GM19351 (cell line): ENCODE measurements at regions not wholly inside any gene's neighbourhood (a gene's known extent, or its start where the extent isn't known, plus 50 kb on each side); places are given as distances from the start of the nearest gene placed in this dataset.

Source experiments
- ATAC-seq: cut with Tn5 transposase; IDR thresholded peaks from one replicate; pipeline ENCODE4 v1.9.1; 2021; ENCODE audit warnings: mild to moderate bottlenecking, moderate library complexity; ENCODE audit not compliant: unreplicated experiment

GRCh38 chr6:100184473-100184872 lies 190.4 kb upstream of the MCHR2 start:
- no peak for ATAC-seq

- no peak for ATAC-seq
Measured at GRCh38 chr6:100182313-100182712, 188.3 kb upstream of the MCHR2 start.

GRCh38 chr6:100181309-100181708 lies 187.3 kb upstream of the MCHR2 start:
- ATAC-seq: no peak

GRCh38 chr6:100179576-100179975 lies 185.6 kb upstream of the MCHR2 start:
- no peak for ATAC-seq

GRCh38 chr6:100177956-100178355 lies 183.9 kb upstream of the MCHR2 start:
- no peak for ATAC-seq

- no peak for ATAC-seq
Measured at GRCh38 chr6:100176951-100177710, 183.1 kb upstream of the MCHR2 start.

GRCh38 chr6:100176311-100176950 lies 182.4 kb upstream of the MCHR2 start:
- ATAC-seq: peak; percentile 38

- no peak for ATAC-seq
Measured at GRCh38 chr6:100175814-100176310, 181.8 kb upstream of the MCHR2 start.

GRCh38 chr6:100173211-100173610 lies 179.2 kb upstream of the MCHR2 start:
- ATAC-seq: no peak

GRCh38 chr6:100172322-100172713 lies 178.3 kb upstream of the MCHR2 start:
- no peak for ATAC-seq

GRCh38 chr6:100171533-100172321 lies 177.7 kb upstream of the MCHR2 start:
- peak; percentile 83 for ATAC-seq

- no peak for ATAC-seq
Measured at GRCh38 chr6:100168148-100168547, 174.1 kb upstream of the MCHR2 start.

GRCh38 chr6:100167585-100167984 lies 173.6 kb upstream of the MCHR2 start:
- no peak for ATAC-seq

GRCh38 chr6:100166956-100167355 lies 172.9 kb upstream of the MCHR2 start:
- no peak for ATAC-seq

- no peak for ATAC-seq
Measured at GRCh38 chr6:100165442-100165841, 171.4 kb upstream of the MCHR2 start.

- no peak for ATAC-seq
Measured at GRCh38 chr6:100163035-100163434, 169.0 kb upstream of the MCHR2 start.

- no peak for ATAC-seq
Measured at GRCh38 chr6:100161782-100162365, 167.9 kb upstream of the MCHR2 start.

- no peak for ATAC-seq
Measured at GRCh38 chr6:100160930-100161329, 166.9 kb upstream of the MCHR2 start.

- ATAC-seq: no peak
Measured at GRCh38 chr6:100155141-100155540, 161.1 kb upstream of the MCHR2 start.

- ATAC-seq: no peak
Measured at GRCh38 chr6:100153636-100154275, 159.7 kb upstream of the MCHR2 start.

GRCh38 chr6:100152201-100152600 lies 158.2 kb upstream of the MCHR2 start:
- no peak for ATAC-seq
